IMR-90 (cell line): ENCODE measurements at regions not wholly inside any gene's neighbourhood (a gene's known extent, or its start where the extent isn't known, plus 50 kb on each side); places are given as distances from the start of the nearest gene placed in this dataset.

Source experiments
- ATAC-seq: fragments of 200-7000 bp; cut with Tn5 transposase; 2 replicates; pipeline ENCODE4 v1.9.1; 2020; ENCODE audit warnings: low read depth, mild to moderate bottlenecking, moderate library complexity
- BruUV-seq: library from RNA; stranded (reverse); fragments of 400-500 nt; replicated peaks from 2 replicates; lab custom pipeline; 2021; lab: Mats Ljungman, UMichigan
- CTCF ChIA-PET: fragments of 300-600 bp; formaldehyde crosslinking; extraction: SDS; loops from one replicate; lab custom pipeline; 2021; ENCODE audit warnings: antibody characterized with exemption; lab: Yijun Ruan, JAX
- POLR2A ChIA-PET: fragments of 300-600 bp; sonication (Branson Sonifier 250); formaldehyde crosslinking; loops from one replicate; lab custom pipeline; 2022; ENCODE audit warnings: antibody characterized with exemption; ENCODE audit not compliant: unreplicated experiment; lab: Charles Lee
- DNase-seq: peaks from one replicate; pipeline ENCODE4 v3.0.0; 2013
- H2AFZ ChIP-seq: replicated peaks from 2 replicates; pipeline ENCODE3; 2013; ENCODE audit warnings: low read length, mild to moderate bottlenecking; ENCODE audit not compliant: poor library complexity
- H2AK5ac ChIP-seq: 2 replicates; pipeline ENCODE4 v1.6.1; 2013; ENCODE audit warnings: low read depth, low read length, inconsistent platforms
- H2AK9ac ChIP-seq: replicated peaks from 2 replicates; pipeline ENCODE3; 2013; ENCODE audit warnings: mild to moderate bottlenecking, low read depth, low read length, moderate library complexity; ENCODE audit not compliant: poor library complexity
- H2BK120ac ChIP-seq: 2 replicates; pipeline ENCODE4 v1.6.1; 2013; ENCODE audit warnings: low read depth, low read length, inconsistent platforms
- H2BK15ac ChIP-seq: 3 replicates; pipeline ENCODE4 v1.6.1; 2013; ENCODE audit warnings: low read depth, low read length, inconsistent platforms
- H2BK20ac ChIP-seq: 2 replicates; pipeline ENCODE4 v1.6.1; 2013; ENCODE audit warnings: low read depth, mild to moderate bottlenecking, inconsistent platforms, low read length, moderate library complexity
- H2BK5ac ChIP-seq: 2 replicates; pipeline ENCODE4 v1.6.1; 2013; ENCODE audit warnings: mild to moderate bottlenecking, low read depth, low read length, inconsistent platforms; ENCODE audit not compliant: poor library complexity, severe bottlenecking
- H3K14ac ChIP-seq: replicated peaks from 2 replicates; pipeline ENCODE4 v1.6.1; 2013; ENCODE audit warnings: low read depth, low read length, inconsistent platforms
- H3K18ac ChIP-seq: 2 replicates; pipeline ENCODE4 v1.6.1; 2013; ENCODE audit warnings: low read depth, low read length, control low read depth
- H3K23ac ChIP-seq: 2 replicates; pipeline ENCODE4 v1.6.1; 2013; ENCODE audit warnings: low read depth, low read length, inconsistent platforms
- H3K27ac ChIP-seq: 2 replicates; pipeline ENCODE4 v1.5.1; 2013; ENCODE audit warnings: mild to moderate bottlenecking, control low read depth, low read length; ENCODE audit not compliant: insufficient read depth
- H3K27me3 ChIP-seq: 2 replicates; pipeline ENCODE4 v1.6.1; 2013; ENCODE audit warnings: low read length; ENCODE audit not compliant: control insufficient read depth, insufficient read depth
- H3K36me3 ChIP-seq: 2 replicates; pipeline ENCODE4 v1.6.1; 2013; ENCODE audit warnings: low read length, mixed read lengths; ENCODE audit not compliant: control insufficient read depth, insufficient read depth
- H3K4ac ChIP-seq: 2 replicates; pipeline ENCODE4 v1.6.1; 2013; ENCODE audit warnings: low read depth, low read length, inconsistent platforms
- H3K4me1 ChIP-seq: 2 replicates; pipeline ENCODE4 v1.6.1; 2013; ENCODE audit warnings: low read length, mixed read lengths; ENCODE audit not compliant: control insufficient read depth, insufficient read depth
- H3K4me2 ChIP-seq: 2 replicates; pipeline ENCODE4 v1.6.1; 2013; ENCODE audit warnings: low read depth, mild to moderate bottlenecking, control low read depth, low read length, moderate library complexity
- H3K4me3 ChIP-seq: 2 replicates; pipeline ENCODE4 v1.5.1; 2013; ENCODE audit warnings: low read depth, mild to moderate bottlenecking, control low read depth, low read length, moderate library complexity; ENCODE audit not compliant: insufficient read depth
- H3K56ac ChIP-seq: 2 replicates; pipeline ENCODE4 v1.6.1; 2013; ENCODE audit warnings: low read length, inconsistent platforms; ENCODE audit not compliant: insufficient read depth; ENCODE audit errors: extremely low read depth
- H3K79me1 ChIP-seq, 2 experiments: 2 replicates each; pipeline ENCODE4 v1.6.1; 2013; ENCODE audit warnings: low read length in 2 of 2, inconsistent platforms in 1 of 2, low read depth in 1 of 2
- H3K9ac ChIP-seq: 2 replicates; pipeline ENCODE4 v1.6.1; 2013; ENCODE audit warnings: low read depth, low read length, control low read depth
- H3K9me1 ChIP-seq: 2 replicates; pipeline ENCODE4 v1.6.1; 2013; ENCODE audit warnings: low read length, inconsistent platforms; ENCODE audit not compliant: insufficient read depth
- H3K9me3 ChIP-seq: 2 replicates; pipeline ENCODE4 v1.6.1; 2013; ENCODE audit warnings: low read length; ENCODE audit not compliant: control insufficient read depth, insufficient read depth
- H4K20me1 ChIP-seq: 2 replicates; pipeline ENCODE4 v1.6.1; 2013; ENCODE audit warnings: low read length, inconsistent platforms; ENCODE audit not compliant: insufficient read depth
- H4K5ac ChIP-seq: 2 replicates; pipeline ENCODE4 v1.6.1; 2013; ENCODE audit warnings: mild to moderate bottlenecking, low read depth, low read length, control low read depth
- H4K8ac ChIP-seq, 2 experiments: 2 replicates each; pipeline ENCODE4 v1.6.1; 2013; ENCODE audit warnings: low read depth in 2 of 2, low read length in 2 of 2, control low read depth in 1 of 2, inconsistent platforms in 1 of 2
- H4K91ac ChIP-seq: 2 replicates; pipeline ENCODE4 v1.6.1; 2013; ENCODE audit warnings: low read depth, low read length, inconsistent platforms; ENCODE audit not compliant: insufficient read depth
- BHLHE40 ChIP-seq: fragments of 150-350 bp; IDR thresholded peaks from 2 replicates; pipeline ENCODE4 v1.6.1; 2016; ENCODE audit warnings: mild to moderate bottlenecking, low read depth, low read length
- CEBPB ChIP-seq: IDR thresholded peaks from 2 replicates; pipeline ENCODE4 v1.6.1; 2012; ENCODE audit warnings: low read depth, low read length, improper control_type of control experiment
- CHD1 ChIP-seq: IDR thresholded peaks from 2 replicates; pipeline ENCODE4 v1.6.1; 2012; ENCODE audit warnings: low read depth, low read length, improper control_type of control experiment
- CTCF ChIP-seq: conservative IDR thresholded peaks from 2 replicates; pipeline ENCODE4 v1.5.1; 2012; ENCODE audit warnings: mild to moderate bottlenecking, low read depth, low read length, improper control_type of control experiment
- ELK1 ChIP-seq: fragments of 150-350 bp; IDR thresholded peaks from 2 replicates; pipeline ENCODE4 v1.6.1; 2016; ENCODE audit warnings: low read depth, mild to moderate bottlenecking, low read length, moderate library complexity, borderline replicate concordance
- FOS ChIP-seq: fragments of 150-350 bp; IDR thresholded peaks from 2 replicates; pipeline ENCODE4 v1.6.1; 2016; ENCODE audit warnings: low read depth, low read length
- MAFK ChIP-seq: IDR thresholded peaks from 2 replicates; pipeline ENCODE4 v1.6.1; 2012; ENCODE audit warnings: low read depth, low read length, improper control_type of control experiment
- MAZ ChIP-seq: IDR thresholded peaks from 2 replicates; pipeline ENCODE4 v1.6.1; 2012; ENCODE audit warnings: low read depth, mild to moderate bottlenecking, low read length, improper control_type of control experiment, moderate library complexity, borderline replicate concordance
- MXI1 ChIP-seq: IDR thresholded peaks from 2 replicates; pipeline ENCODE4 v1.6.1; 2012; ENCODE audit warnings: low read depth, mild to moderate bottlenecking, low read length, moderate library complexity, borderline replicate concordance
- NFE2L2 ChIP-seq: fragments of 150-350 bp; IDR thresholded peaks from 2 replicates; pipeline ENCODE4 v1.6.1; 2016; ENCODE audit warnings: low read depth, mild to moderate bottlenecking, low read length
- POLR2A ChIP-seq: IDR thresholded peaks from 2 replicates; pipeline ENCODE4 v1.6.1; 2012; ENCODE audit warnings: mild to moderate bottlenecking, low read depth, low read length
- RAD21 ChIP-seq: IDR thresholded peaks from 2 replicates; pipeline ENCODE4 v1.6.1; 2012; ENCODE audit warnings: low read length, improper control_type of control experiment
- RCOR1 ChIP-seq: IDR thresholded peaks from 2 replicates; pipeline ENCODE4 v1.6.1; 2012; ENCODE audit warnings: mild to moderate bottlenecking, low read length, improper control_type of control experiment; ENCODE audit not compliant: insufficient replicate concordance
- RFX5 ChIP-seq: IDR thresholded peaks from 2 replicates; pipeline ENCODE4 v1.8.0; 2012; ENCODE audit warnings: low read depth, mild to moderate bottlenecking, low read length, moderate library complexity
- SMC3 ChIP-seq: fragments of 150-350 bp; IDR thresholded peaks from 2 replicates; pipeline ENCODE4 v1.6.1; 2016; ENCODE audit warnings: low read depth, mild to moderate bottlenecking, antibody characterized with exemption, low read length, moderate library complexity
- USF2 ChIP-seq: fragments of 150-350 bp; IDR thresholded peaks from 2 replicates; pipeline ENCODE4 v1.6.1; 2017; ENCODE audit warnings: mild to moderate bottlenecking, antibody characterized with exemption, low read length, low read depth
- WGBS, 2 experiments: methylation state at CpG; one replicate each; pipeline versions ENCODE4 v1.1.5 to v1.1.7; 2013; ENCODE audit warnings: missing lambda C conversion rate in 2 of 2; ENCODE audit not compliant: insufficient read length in 1 of 2; ENCODE audit errors: extremely low coverage in 2 of 2; 5-methylcytosine and 5-hydroxymethylcytosine counted together
- dilution Hi-C: fragments of 300-500 bp; cut with HindIII; formaldehyde crosslinking; loops from one replicate; pipeline ENCODE4 v1.14.3; 2018; ENCODE audit warnings: low sequenced_read_pairs; ENCODE audit not compliant: unreplicated experiment
- in situ Hi-C: fragments of 300-500 bp; cut with MboI; formaldehyde crosslinking; loops from 3 replicates; pipeline ENCODE4 v1.14.3; 2019; ENCODE audit warnings: low sequenced_read_pairs, inconsistent platforms, mixed read lengths
- intact Hi-C: fragments of 100-400 bp; cut with micrococcal nuclease; formaldehyde crosslinking; loops from 2 replicates; pipeline ENCODE4 v1.10.0; 2022

GRCh38 chr5:164188733-164189148 is 683.3 kb downstream of the MAT2B start:
- TF ChIP-seq NFE2L2 (no peak), MAFK (no peak), CHD1 (no peak), RFX5 (no peak), FOS (no peak), MXI1 (no peak), RAD21 (no peak), RCOR1 (no peak), USF2 (no peak), BHLHE40 (no peak), CTCF (no peak), SMC3 (no peak), ELK1 (no peak), CEBPB (no peak), MAZ (no peak), POLR2A (no peak)
- BruUV-seq: no TSS peak
- Histone ChIP-seq H3K36me3 (no peaks in the 10 kb centered on the region), H2AK9ac (no peak overlapping the region), H3K23ac (no peak overlapping the region), H3K14ac (no peak overlapping the region), H2AK5ac (no peak overlapping the region), H3K79me1 (no peaks in the 10 kb centered on the region), H4K5ac (no peak overlapping the region), H3K9me1 (no peaks in the 10 kb centered on the region), H3K56ac (no peak overlapping the region), H2AFZ (no peak overlapping the region), H3K4me2 (no peak overlapping the region), H4K91ac (no peak overlapping the region), H2BK5ac (no peak overlapping the region), H2BK20ac (no peak overlapping the region), H4K8ac (no peak overlapping the region), H3K9ac (no peak overlapping the region), H2BK120ac (no peak overlapping the region), H3K18ac (no peak overlapping the region), H3K27ac (no peak overlapping the region), H3K27me3 (no peaks in the 10 kb centered on the region), H2BK15ac (no peak overlapping the region), H3K4ac (no peak overlapping the region), H3K4me3 (no peak overlapping the region), H3K4me1 (0 out of 2 replicates have a peak, but pooled peaks cover 3% of the 10 kb centered on the region), H4K20me1 (no peaks in the 10 kb centered on the region), H3K9me3 (no peaks in the 10 kb centered on the region)
- no peak for DNase-seq
- 29% methylated on average over 1 of the region's 4 CpGs; no CpG with 5 or more reads in 1 of the 2 experiments for WGBS, 2 experiments
- dilution Hi-C loops: no loop called here
- ATAC-seq: no peak
- ChIA-PET CTCF (no interaction called here), POLR2A (no interaction called here)
- intact Hi-C loops: no loop called here
- in situ Hi-C loops: no loop called here
